Activated naive CD4-positive, alpha-beta T cell (primary cell): ENCODE measurements at regions not wholly inside any gene's neighbourhood (a gene's known extent, or its start where the extent isn't known, plus 50 kb on each side); places are given as distances from the start of the nearest gene placed in this dataset.

Experiments
- DNase-seq, 4 experiments: peaks; one replicate each; lab custom pipeline; 2025; lab: John Stamatoyannopoulos, UW

GRCh38 chr2:122639711-122640110 lies 884.3 kb downstream of the TSN start:
- no peak for DNase-seq

- DNase-seq, result no peak
Observed at GRCh38 chr2:122643725-122644329, 888.4 kb downstream of the TSN start.

- no peak for DNase-seq
Observed at GRCh38 chr2:122651236-122651635, 895.8 kb downstream of the TSN start.

- DNase-seq, result no peak
Observed at GRCh38 chr2:122651780-122652179, 896.3 kb downstream of the TSN start.

- DNase-seq, result no peak
Observed at GRCh38 chr2:122652670-122653069, 897.2 kb downstream of the TSN start.

GRCh38 chr2:122656403-122656802 lies 901.0 kb downstream of the TSN start:
- no peak for DNase-seq

- no peak for DNase-seq
Observed at GRCh38 chr2:122660786-122661634, 905.6 kb downstream of the TSN start.

GRCh38 chr2:122663620-122664019 lies 908.2 kb downstream of the TSN start:
- no peak for DNase-seq

- DNase-seq, result no peak
Observed at GRCh38 chr2:122669627-122670026, 914.2 kb downstream of the TSN start.

GRCh38 chr2:122670897-122671296 lies 915.4 kb downstream of the TSN start:
- no peak for DNase-seq

- no peak for DNase-seq
Observed at GRCh38 chr2:122680662-122681061, 925.2 kb downstream of the TSN start.

- DNase-seq, result no peak
Observed at GRCh38 chr2:122681626-122682025, 926.2 kb downstream of the TSN start.

- DNase-seq, result no peak
Observed at GRCh38 chr2:122682356-122682755, 926.9 kb downstream of the TSN start.

- no peak for DNase-seq
Observed at GRCh38 chr2:122683018-122683417, 927.6 kb downstream of the TSN start.

GRCh38 chr2:122692400-122693083 lies 937.1 kb downstream of the TSN start:
- no peak for DNase-seq

- no peak for DNase-seq
Observed at GRCh38 chr2:122697415-122697814, 942.0 kb downstream of the TSN start.

GRCh38 chr2:122703676-122704075 lies 948.2 kb downstream of the TSN start:
- DNase-seq, result no peak

- no peak for DNase-seq
Observed at GRCh38 chr2:122704109-122704563, 948.7 kb downstream of the TSN start.

GRCh38 chr2:122705746-122706145 lies 950.3 kb downstream of the TSN start:
- DNase-seq, result no peak

GRCh38 chr2:122706757-122707223 lies 951.3 kb downstream of the TSN start:
- DNase-seq, result no peak

GRCh38 chr2:122707224-122707824 lies 951.9 kb downstream of the TSN start:
- no peak for DNase-seq

- no peak for DNase-seq
Observed at GRCh38 chr2:122710049-122710448, 954.6 kb downstream of the TSN start.
